HG02938 (cell line): ENCODE measurements at regions not wholly inside any gene's neighbourhood (a gene's known extent, or its start where the extent isn't known, plus 50 kb on each side); places are given as distances from the start of the nearest gene placed in this dataset.
"Not testable (repeated sequence)": the region's sequence is repeated elsewhere in the genome, so short reads cannot be mapped to it uniquely, and the experiment has no call there.

ENCODE experiments used
- ATAC-seq: cut with Tn5 transposase; IDR thresholded peaks from one replicate; pipeline ENCODE4 v1.9.1; 2021; ENCODE audit warnings: mild to moderate bottlenecking, moderate library complexity; ENCODE audit not compliant: unreplicated experiment

- no peak for ATAC-seq
These were observed 425.1 kb downstream of the ACTL7B start for GRCh38 chr9:108430655-108431054.

DNA sequence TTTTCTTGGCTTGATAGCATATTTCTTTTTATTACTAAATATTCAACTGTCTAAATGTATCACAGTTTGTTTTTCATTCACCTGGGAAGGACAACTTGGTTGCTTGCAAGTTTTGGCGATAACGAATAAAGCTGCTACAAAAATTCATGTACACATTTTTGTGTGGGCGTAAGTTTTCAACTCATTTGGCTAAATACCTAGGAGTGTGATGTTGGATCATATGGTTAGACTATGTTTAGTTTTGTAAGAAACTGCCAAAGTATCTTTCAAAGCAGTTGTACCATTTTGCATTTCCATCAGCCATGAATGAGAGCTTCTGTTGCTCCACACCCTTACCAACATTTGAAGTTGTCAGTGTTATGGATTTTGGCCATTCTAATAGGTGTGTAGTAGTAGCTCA lies 428.0 kb downstream of the ACTL7B start:
- no peak for ATAC-seq

DNA sequence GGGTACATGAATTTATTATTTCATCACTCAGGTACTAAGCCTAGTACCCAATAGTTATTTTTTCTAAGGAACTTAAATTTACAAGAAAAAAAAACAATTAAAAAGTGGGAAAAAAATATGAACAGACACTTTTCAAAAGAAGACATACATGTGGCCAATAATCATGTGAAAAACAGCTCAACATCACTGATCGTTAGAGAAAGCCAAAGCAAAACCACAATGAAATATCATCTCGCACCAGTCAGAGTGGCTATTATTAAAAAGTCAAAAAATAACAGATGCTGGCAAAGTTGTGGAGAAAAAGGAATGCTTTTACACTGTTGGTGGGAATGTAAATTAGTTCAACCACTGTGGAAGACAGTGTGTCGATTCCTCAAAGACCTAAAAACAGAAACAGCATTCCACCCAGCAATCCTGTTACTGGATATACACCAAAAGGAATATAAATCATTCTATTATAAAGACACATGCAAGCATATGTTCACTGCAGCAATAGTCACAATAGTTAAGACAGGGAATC lies 429.3 kb downstream of the ACTL7B start:
- not testable (repeated sequence) for ATAC-seq

GRCh38 chr9:108423433-108423832 lies 432.4 kb downstream of the ACTL7B start:
- ATAC-seq, result no peak

- ATAC-seq, result no peak
These were observed 436.4 kb downstream of the ACTL7B start for GRCh38 chr9:108419379-108419778.

DNA sequence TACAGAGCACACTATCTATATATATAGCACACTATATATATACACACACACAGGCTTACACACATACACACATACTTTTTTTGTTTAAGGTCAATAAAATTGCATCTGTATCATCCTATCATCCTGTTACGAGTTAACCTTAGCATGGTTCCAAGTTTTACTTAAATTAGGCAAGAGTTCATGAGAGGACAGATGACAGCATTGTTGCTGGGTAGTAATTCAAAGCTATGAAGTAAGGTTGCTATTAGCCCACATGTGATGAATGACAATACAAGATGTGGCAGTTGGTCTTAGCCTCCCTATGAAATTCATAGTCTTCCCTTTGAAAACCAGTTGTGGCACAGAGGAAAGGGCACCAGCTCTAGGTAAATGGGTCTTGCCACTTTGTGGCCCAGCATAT lies 438.1 kb downstream of the ACTL7B start:
- ATAC-seq, result no peak

GRCh38 chr9:108417312-108417711 lies 438.5 kb downstream of the ACTL7B start:
- ATAC-seq, result no peak

DNA sequence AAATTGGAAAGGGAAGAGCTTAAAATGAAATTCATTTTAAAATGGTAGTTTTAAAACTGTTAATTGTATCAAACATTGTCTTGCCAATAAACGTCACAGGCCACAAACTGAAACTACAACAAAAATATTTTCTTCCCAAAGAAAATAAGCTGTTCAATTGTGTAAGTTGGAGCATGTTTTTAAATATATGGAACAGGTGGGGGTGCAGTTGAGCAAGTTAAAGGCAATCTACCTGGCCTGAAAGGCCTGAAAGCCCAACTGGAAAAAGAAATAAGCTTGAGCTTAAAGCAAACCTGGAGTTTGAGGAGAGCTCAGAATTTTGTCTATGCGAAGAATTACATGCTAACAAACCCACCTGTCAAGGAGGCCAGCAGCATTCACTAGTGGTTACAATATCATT lies 439.5 kb downstream of the ACTL7B start:
- ATAC-seq, result no peak

DNA sequence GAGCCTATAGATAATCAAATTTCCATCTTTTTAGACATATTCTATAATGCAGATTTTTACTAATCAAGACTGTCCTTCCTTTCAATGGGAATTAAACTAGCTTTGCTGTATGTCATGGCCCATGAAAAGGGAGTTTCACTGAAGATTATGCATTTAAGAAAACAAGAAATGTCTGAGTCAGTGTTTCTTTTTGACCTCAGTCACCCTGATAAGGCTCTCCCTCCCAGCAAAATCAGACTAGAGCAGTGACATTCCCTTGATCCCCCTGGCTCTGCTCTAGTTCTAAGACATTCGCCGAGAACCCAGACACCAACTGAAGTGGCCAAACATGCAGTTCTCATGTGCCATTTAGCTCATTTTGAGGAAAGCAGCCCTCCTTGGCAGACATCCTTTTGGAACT lies 442.0 kb downstream of the ACTL7B start:
- ATAC-seq, result no peak

DNA sequence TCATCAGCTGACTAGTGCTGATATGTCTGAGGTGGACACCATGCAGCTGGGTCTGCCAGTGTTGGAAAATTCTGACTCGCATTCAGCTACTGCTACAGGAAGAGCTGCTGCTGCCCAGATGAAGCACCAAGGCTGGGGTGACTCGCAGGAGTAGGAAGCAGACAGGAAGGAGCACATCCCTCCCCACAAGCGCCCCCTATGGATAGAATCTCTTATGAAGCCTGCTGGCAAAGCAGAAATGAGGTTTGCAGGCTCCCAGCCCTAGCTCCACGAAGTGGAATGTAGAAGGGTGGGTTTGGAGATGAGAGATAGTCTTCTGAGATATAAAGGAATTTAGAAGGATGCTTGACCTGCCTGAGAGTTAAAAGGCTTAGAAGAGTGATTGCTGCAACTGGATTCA lies 443.0 kb downstream of the ACTL7B start:
- no peak for ATAC-seq

- ATAC-seq, result no peak
These were observed 444.2 kb downstream of the ACTL7B start for GRCh38 chr9:108411632-108412031.

- ATAC-seq, result no peak
These were observed 445.6 kb downstream of the ACTL7B start for GRCh38 chr9:108410161-108410560.

GRCh38 chr9:108400297-108400696 lies 455.5 kb downstream of the ACTL7B start:
- ATAC-seq, result no peak

GRCh38 chr9:108399851-108400250 lies 455.9 kb downstream of the ACTL7B start:
- ATAC-seq, result no peak

GRCh38 chr9:108397286-108397685 lies 458.5 kb downstream of the ACTL7B start:
- ATAC-seq, result no peak

GRCh38 chr9:108396611-108397010 lies 459.2 kb downstream of the ACTL7B start:
- ATAC-seq, result no peak

- no peak for ATAC-seq
These were observed 459.6 kb downstream of the ACTL7B start for GRCh38 chr9:108396193-108396592.

- no peak for ATAC-seq
These were observed 460.4 kb downstream of the ACTL7B start for GRCh38 chr9:108395421-108395820.

DNA sequence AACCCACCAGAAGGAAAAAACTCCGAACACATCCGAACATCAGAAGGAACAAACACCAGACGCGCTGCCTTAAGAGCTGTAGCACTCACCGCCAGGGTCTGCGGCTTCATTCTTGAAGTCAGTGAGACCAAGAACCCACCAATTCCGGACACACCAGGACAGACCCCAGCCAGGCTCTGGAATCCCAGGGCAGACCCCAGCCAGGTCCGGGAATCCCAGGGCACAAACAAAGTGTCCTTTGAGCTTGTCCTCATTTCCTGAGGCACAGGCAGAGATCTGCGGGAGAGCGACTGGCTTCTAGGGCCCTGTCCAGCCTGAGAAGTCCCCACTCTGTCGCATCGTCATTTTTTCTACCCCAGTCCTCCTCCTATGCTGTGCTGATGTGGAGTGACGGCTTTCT lies 461.1 kb downstream of the ACTL7B start:
- ATAC-seq, result no peak

- ATAC-seq, result not testable (repeated sequence)
These were observed 462.2 kb downstream of the ACTL7B start for GRCh38 chr9:108393481-108394001.

- ATAC-seq, result no peak
These were observed 462.9 kb downstream of the ACTL7B start for GRCh38 chr9:108392877-108393276.

- ATAC-seq, result peak; percentile 80
These were observed 466.7 kb downstream of the ACTL7B start for GRCh38 chr9:108389056-108389455.

DNA sequence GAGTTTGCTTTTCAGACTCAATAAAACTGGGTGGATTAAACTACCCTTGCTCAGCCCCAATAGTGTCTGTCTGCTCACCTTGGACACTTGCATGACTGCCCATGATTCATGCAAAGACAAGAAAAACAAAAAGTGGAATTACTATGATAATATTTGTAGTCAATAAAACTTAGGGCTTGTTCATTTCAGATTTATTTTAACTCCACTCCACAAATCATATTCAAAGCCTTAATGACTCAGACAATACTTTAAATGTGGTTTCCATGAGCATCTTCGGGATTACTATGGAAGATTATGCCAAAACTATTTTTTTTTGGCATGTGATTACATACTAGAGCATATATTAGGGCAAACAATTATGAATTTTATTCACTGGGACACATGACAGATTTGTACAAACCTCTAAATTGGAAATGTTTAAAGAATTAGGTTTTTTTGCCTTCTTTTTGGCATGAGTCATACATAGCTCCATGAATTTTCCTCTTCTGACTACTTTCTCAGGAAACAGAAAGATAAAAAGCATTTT lies 468.9 kb downstream of the ACTL7B start:
- ATAC-seq, result no peak
